Psoas muscle (tissue), 7 donors: ENCODE measurements at regions not wholly inside any gene's neighbourhood (a gene's known extent, or its start where the extent isn't known, plus 50 kb on each side); places are given as distances from the start of the nearest gene placed in this dataset.

Source experiments
- ATAC-seq, 4 donors: fragments of 200-7000 bp; cut with Tn5 transposase; one replicate each; pipeline ENCODE4 v1.9.1; 2020; ENCODE audit warnings: moderate library complexity in 3 of 4, mild to moderate bottlenecking in 2 of 4
- DNase-seq, 2 donors: peaks; one replicate each; pipeline ENCODE4 v3.0.0-alpha.2; 2020
- H3K27ac ChIP-seq: fragments of 200-600 bp; one replicate; pipeline ENCODE4 v1.8.0; 2022
- H3K27me3 ChIP-seq, 3 donors: fragments of 200-600 bp in 1 of 3; one replicate each; pipeline versions ENCODE4 v1.6.1 to v1.8.0; 2013 to 2022; ENCODE audit warnings: low read length in 2 of 3, mild to moderate bottlenecking in 2 of 3, moderate library complexity in 1 of 3; ENCODE audit not compliant: insufficient read depth in 3 of 3
- H3K36me3 ChIP-seq, 2 donors: fragments of 200-600 bp in 1 of 2; one replicate each; pipeline versions ENCODE4 v1.6.1 to v1.8.0; 2013 to 2022; ENCODE audit warnings: low read depth in 1 of 2, mild to moderate bottlenecking in 1 of 2, moderate library complexity in 1 of 2; ENCODE audit not compliant: insufficient read depth in 1 of 2
- H3K4me1 ChIP-seq: fragments of 200-600 bp; one replicate; pipeline ENCODE4 v1.8.0; 2022
- H3K4me3 ChIP-seq: fragments of 200-600 bp; one replicate; pipeline ENCODE4 v1.8.0; 2022; ENCODE audit warnings: mild to moderate bottlenecking
- H3K9me3 ChIP-seq: fragments of 200-600 bp; one replicate; pipeline ENCODE4 v1.8.0; 2022
- CTCF ChIP-seq: fragments of 200-600 bp; IDR thresholded peaks from one replicate; pipeline ENCODE4 v1.8.0; 2022; ENCODE audit warnings: antibody characterized with exemption
- WGBS, 3 donors: extraction: QIAGEN DNeasy Blood & Tissue Kit; methylation state at CpG; one replicate each; pipeline versions ENCODE4 v1.1.6 to v1.1.7; 2013; 5-methylcytosine and 5-hydroxymethylcytosine counted together
- intact Hi-C, 2 donors: fragments of 100-400 bp; cut with DNase I; formaldehyde crosslinking; loops; one replicate each; pipeline versions ENCODE4 v1.11.0 to v1.14.2; 2022
- donor health status: healthy with polysubstance abuse.
- donor health status: DM: no; HTN: no; CAD: no; lungs with moderate emphysema.
- donor health status: Bipolar disorder and iron deficiency.
- donor health status: healthy.
- donor health status: DM: yes; HTN: yes; CAD: no.
- donor health status: DM: no; HTN: no; CAD: no.
- donor health status: DM: yes; HTN: yes; CAD: no.

DNA sequence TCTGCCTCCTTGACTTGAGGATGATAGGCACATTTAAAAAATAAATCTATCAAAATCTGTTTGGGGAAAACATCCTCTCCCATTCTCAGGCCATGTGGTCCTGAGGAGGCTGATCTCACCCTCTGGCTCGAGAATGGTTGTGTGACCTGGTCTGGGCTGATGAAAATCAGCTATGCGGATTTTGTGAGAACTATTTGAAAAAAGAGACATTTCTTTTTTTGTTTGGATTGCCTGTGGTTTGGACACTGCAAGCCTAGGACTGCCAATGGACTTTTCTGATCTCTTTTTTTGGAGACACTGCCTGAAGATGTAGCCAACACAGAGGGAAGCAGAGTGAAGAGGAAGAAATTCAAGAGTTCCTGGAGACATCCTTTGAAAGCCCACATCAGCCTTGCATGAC lies 145.9 kb downstream of the HS3ST3B1 start:
- WGBS, 3 donors: 17 to 27% (median 23%) methylated on average over 2 of the region's 2 CpGs

GRCh38 chr17:14444915-14445314 lies 144.0 kb downstream of the HS3ST3B1 start:
- Histone ChIP-seq H3K27me3 (no peaks in the 10 kb centered on the region), H3K9me3 (no peaks in the 10 kb centered on the region), H3K4me1 (no peaks in the 10 kb centered on the region), H3K4me3 (no peak overlapping the region), H3K36me3 (no peaks in the 10 kb centered on the region), H3K27ac (no peak overlapping the region)
- DNase-seq (no peak), ATAC-seq (no peak)
- 29 to 37% (median 31%) methylated on average over 3 of the region's 3 CpGs for WGBS, 3 donors
- TF ChIP-seq CTCF: no peak
- intact Hi-C loops: no loop called here

More for the DNA sequence above, 145.9 kb downstream of the HS3ST3B1 start:
- Histone ChIP-seq H3K9me3 (no peaks in the 10 kb centered on the region), H3K27ac (no peak overlapping the region), H3K4me3 (no peak overlapping the region), H3K27me3 (no peaks in the 10 kb centered on the region), H3K36me3 (no peaks in the 10 kb centered on the region), H3K4me1 (no peaks in the 10 kb centered on the region)
- intact Hi-C loops: no loop called here
- no peak for TF ChIP-seq CTCF
- ATAC-seq: no peak
- no peak for DNase-seq

DNA sequence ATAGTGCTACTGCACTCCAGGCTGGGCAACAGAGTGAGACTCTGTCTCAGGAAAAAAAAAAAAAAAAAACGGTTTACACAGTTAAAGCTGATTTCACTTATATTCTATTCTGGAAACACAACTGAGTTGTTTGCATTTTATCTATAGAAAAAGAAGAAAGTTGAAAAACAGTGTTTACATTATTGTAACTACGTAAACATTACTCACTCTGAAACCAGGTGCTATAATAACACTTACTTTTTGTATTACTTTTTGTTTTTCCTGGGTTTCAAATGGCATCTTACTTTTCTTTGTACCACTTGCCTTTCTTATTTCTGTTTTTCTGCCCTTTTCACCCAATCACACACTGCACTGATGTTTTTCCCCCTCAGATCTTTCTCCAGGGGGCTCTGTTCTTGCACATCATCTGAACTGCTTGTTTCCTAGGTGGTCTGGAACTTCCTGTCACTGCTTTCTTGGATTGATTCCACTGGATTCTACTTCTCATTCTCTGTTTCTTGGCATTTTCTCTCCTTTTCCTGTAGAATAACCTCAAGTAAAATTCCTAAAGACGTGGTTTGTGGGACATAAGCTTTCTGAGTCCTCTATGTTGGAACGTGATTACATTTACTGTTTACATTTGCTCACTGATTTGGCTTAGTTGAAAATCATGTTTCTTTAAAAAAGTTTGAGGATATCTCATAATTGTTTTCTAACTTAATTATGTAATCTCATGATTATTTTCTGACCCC lies 142.1 kb downstream of the HS3ST3B1 start:
- Histone ChIP-seq H3K9me3 (no peaks in the 10 kb centered on the region), H3K27ac (no peak overlapping the region), H3K4me3 (no peak overlapping the region), H3K36me3 (no peaks in the 10 kb centered on the region), H3K27me3 (no peaks in the 10 kb centered on the region), H3K4me1 (no peaks in the 10 kb centered on the region)
- no peak for TF ChIP-seq CTCF
- no peak for ATAC-seq
- no peak for DNase-seq
- intact Hi-C loops: no loop called here
- WGBS, 3 donors: 69 to 73% (median 73%) methylated on average over 4 of the region's 4 CpGs

- H3K36me3 ChIP-seq: no peaks in the 10 kb centered on the region
- no peak overlapping the region for H3K4me3 ChIP-seq
- intact Hi-C loops: no loop called here
- no peak for ATAC-seq
- no peaks in the 10 kb centered on the region for H3K27me3 ChIP-seq
- no peak for TF ChIP-seq CTCF
- H3K9me3 ChIP-seq: no peaks in the 10 kb centered on the region
- DNase-seq: no peak
- no peak overlapping the region for H3K27ac ChIP-seq
- 87 to 92% (median 89%) methylated on average over 4 of the region's 4 CpGs for WGBS, 3 donors
- H3K4me1 ChIP-seq: no peaks in the 10 kb centered on the region
Observed at GRCh38 chr17:14437176-14437575, 136.3 kb downstream of the HS3ST3B1 start.

DNA sequence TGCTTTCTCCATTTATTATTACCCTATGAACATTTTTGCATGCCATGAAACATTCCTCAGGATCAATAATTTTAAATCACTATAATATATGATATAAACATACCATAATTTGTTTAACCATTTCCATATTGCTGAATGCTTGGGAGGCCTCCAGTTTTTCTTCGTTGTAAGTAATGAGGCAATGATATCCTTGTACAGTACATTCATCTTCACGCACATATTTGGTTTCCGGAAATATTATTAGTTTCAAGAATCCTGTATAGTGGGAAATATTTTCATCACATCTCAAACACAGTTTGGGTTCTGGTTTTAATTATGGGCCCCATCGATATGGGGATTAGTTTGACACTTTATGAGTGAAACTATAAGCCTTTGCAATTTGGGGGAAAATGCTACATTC lies 135.4 kb downstream of the HS3ST3B1 start:
- ATAC-seq: no peak
- no peak overlapping the region for H3K27ac ChIP-seq
- TF ChIP-seq CTCF: no peak
- no peak for DNase-seq
- H3K4me1 ChIP-seq: no peaks in the 10 kb centered on the region
- H3K9me3 ChIP-seq: no peaks in the 10 kb centered on the region
- intact Hi-C loops: no loop called here
- no peak overlapping the region for H3K4me3 ChIP-seq
- H3K27me3 ChIP-seq: no peaks in the 10 kb centered on the region
- WGBS, 3 donors: 70 to 73% (median 71%) methylated on average over 4 of the region's 4 CpGs
- H3K36me3 ChIP-seq: no peaks in the 10 kb centered on the region
